Stomach (tissue), 8 donors: ENCODE measurements at regions not wholly inside any gene's neighbourhood (a gene's known extent, or its start where the extent isn't known, plus 50 kb on each side); places are given as distances from the start of the nearest gene placed in this dataset.

Source experiments
- DNase-seq, 2 donors: peaks; one replicate each; pipeline versions ENCODE4 v3.0.0 to v3.0.0-alpha.2; 2013 to 2019
- H3K27ac ChIP-seq, 5 donors: fragments of 200-600 bp in 4 of 5; sonication (generic) in 4 of 5; one replicate each; pipeline ENCODE4 v1.5.1; 2013 to 2019; ENCODE audit warnings: mild to moderate bottlenecking in 1 of 5, moderate library complexity in 1 of 5
- H3K27me3 ChIP-seq, 3 donors: fragments of 200-600 bp; sonication (generic); one replicate each; pipeline ENCODE4 v1.5.1; 2017 to 2019; ENCODE audit warnings: mixed run types in 1 of 3
- H3K36me3 ChIP-seq, 4 donors: fragments of 200-600 bp; sonication (generic); 1 replicate in 3 of 4; 2 replicates in 1 of 4; pipeline ENCODE4 v1.5.1; 2016 to 2019
- H3K4me1 ChIP-seq, 4 donors: fragments of 200-600 bp; sonication (generic); one replicate each; pipeline ENCODE4 v1.5.1; 2016 to 2019
- H3K4me3 ChIP-seq, 4 donors: fragments of 200-600 bp; sonication (generic) in 3 of 4; one replicate each; pipeline ENCODE4 v1.5.1; 2016 to 2019; ENCODE audit warnings: mild to moderate bottlenecking in 1 of 4
- H3K9me3 ChIP-seq, 4 donors: fragments of 200-600 bp; sonication (generic); one replicate each; pipeline ENCODE4 v1.5.1; 2016 to 2019
- CTCF ChIP-seq, 7 experiments: fragments of 450-650 bp in 4 of 7; fragments of 200-600 bp in 3 of 7; sonication (generic) in 3 of 7; IDR thresholded peaks; one replicate each; pipeline ENCODE4 v1.5.1; 2016 to 2019; ENCODE audit warnings: antibody characterized with exemption in 7 of 7, control low read depth in 2 of 7, mild to moderate bottlenecking in 1 of 7
- EP300 ChIP-seq: sonication (generic); formaldehyde crosslinking; IDR thresholded peaks from one replicate; pipeline ENCODE4 v1.6.1; 2017; ENCODE audit warnings: antibody characterized with exemption
- POLR2A ChIP-seq, 4 donors: fragments of 450-650 bp; IDR thresholded peaks; one replicate each; pipeline ENCODE4 v1.6.1; 2016; ENCODE audit warnings: antibody characterized with exemption in 4 of 4, control low read depth in 2 of 4, mild to moderate bottlenecking in 1 of 4, moderate library complexity in 1 of 4
- POLR2AphosphoS5 ChIP-seq, 3 donors: sonication (generic); formaldehyde crosslinking; IDR thresholded peaks; one replicate each; pipeline ENCODE4 v1.6.1; 2016; ENCODE audit warnings: antibody characterized with exemption in 3 of 3
- WGBS, 5 donors: extraction: QIAGEN DNeasy Blood & Tissue Kit in 3 of 5; methylation state at CpG; one replicate each; pipeline versions ENCODE4 v1.1.5 to v1.1.7; 2013 to 2018; 5-methylcytosine and 5-hydroxymethylcytosine counted together
- intact Hi-C: fragments of 100-400 bp; cut with DNase I; formaldehyde crosslinking; loops from one replicate; pipeline ENCODE4 v1.15.1; 2023; ENCODE audit warnings: low total_unique reads
- donor health status: healthy with polysubstance abuse.
- donor health status: Bipolar disorder and iron deficiency.
- donor health status: healthy.

GRCh38 chr1:218101409-218101808 lies 183.7 kb upstream of the RRP15 start:
- Histone ChIP-seq H3K4me3 (no peak overlapping the region), H3K27me3 (no peaks in the 10 kb centered on the region), H3K36me3 (no peaks in the 10 kb centered on the region), H3K4me1 (no peaks in the 10 kb centered on the region), H3K9me3 (peaks cover 0 to 17% (median 0%) of the 10 kb centered on the region in 4 donors), H3K27ac (no peak overlapping the region)
- no peak for DNase-seq
- 37 to 51% (median 44%) methylated on average over 2 of the region's 2 CpGs for WGBS, 5 donors
- no peak for TF ChIP-seq POLR2A (IDR thresholded peaks at IDR 0.05)
- TF ChIP-seq EP300, result no peak
- intact Hi-C loops, result no loop called here

DNA sequence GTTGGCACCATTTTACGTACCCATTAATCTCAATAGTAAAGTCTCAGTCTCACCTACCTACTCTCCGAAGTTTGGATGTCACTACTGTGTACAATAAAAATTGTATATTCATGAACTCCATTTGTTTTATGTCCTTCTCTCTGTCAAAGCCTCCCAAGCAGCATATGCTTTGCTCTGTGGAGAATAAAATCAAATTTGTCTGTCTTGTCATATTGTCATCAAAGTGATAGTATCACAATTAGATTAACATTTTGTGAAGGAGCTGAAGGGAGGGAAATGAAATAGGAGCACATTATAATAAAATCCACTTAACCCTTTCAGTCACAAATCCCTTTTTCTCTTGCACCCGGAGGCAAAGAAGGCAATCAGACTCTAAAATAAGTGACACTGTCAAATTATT lies 177.1 kb upstream of the RRP15 start:
- H3K4me3 ChIP-seq, result no peak overlapping the region
- H3K27ac ChIP-seq, result no peak overlapping the region
- TF ChIP-seq EP300 (no peak), CTCF (IDR thresholded peaks at IDR 0.05) (no peak), POLR2A (IDR thresholded peaks at IDR 0.05) (no peak), POLR2AphosphoS5 (IDR thresholded peaks at IDR 0.05) (no peak)
- 74 to 88% (median 81%) methylated on average over 3 of the region's 3 CpGs for WGBS, 5 donors
- H3K36me3 ChIP-seq, result no peaks in the 10 kb centered on the region
- H3K27me3 ChIP-seq, result no peaks in the 10 kb centered on the region
- no peak for DNase-seq
- no peaks in the 10 kb centered on the region for H3K4me1 ChIP-seq
- intact Hi-C loops, result no loop called here
- no peaks in the 10 kb centered on the region for H3K9me3 ChIP-seq

- Histone ChIP-seq H3K27me3 (no peaks in the 10 kb centered on the region), H3K27ac (no peak overlapping the region), H3K9me3 (peaks cover 0 to 3% (median 0%) of the 10 kb centered on the region in 4 donors), H3K4me1 (no peaks in the 10 kb centered on the region), H3K4me3 (no peak overlapping the region), H3K36me3 (no peaks in the 10 kb centered on the region)
- 14 to 47% (median 19%) methylated on average over 1 of the region's 1 CpG for WGBS, 5 donors
- DNase-seq, result peak in 1 of 2 donors; percentile 15
- no peak for TF ChIP-seq EP300
- TF ChIP-seq CTCF (IDR thresholded peaks at IDR 0.05), result no peak
- no peak for TF ChIP-seq POLR2A (IDR thresholded peaks at IDR 0.05)
- intact Hi-C loops, result no loop called here
These were observed 172.2 kb upstream of the RRP15 start for GRCh38 chr1:218112862-218113261.

GRCh38 chr1:218123968-218124367 lies 161.1 kb upstream of the RRP15 start:
- intact Hi-C loops, result no loop called here
- no peak for DNase-seq
- Histone ChIP-seq H3K27me3 (no peaks in the 10 kb centered on the region), H3K27ac (no peak overlapping the region), H3K4me1 (no peaks in the 10 kb centered on the region), H3K4me3 (no peak overlapping the region), H3K9me3 (no peaks in the 10 kb centered on the region), H3K36me3 (no peaks in the 10 kb centered on the region)
- TF ChIP-seq CTCF (IDR thresholded peaks at IDR 0.05), result no peak
- no peak for TF ChIP-seq EP300
- 42 to 61% (median 54%) methylated on average over 4 of the region's 4 CpGs for WGBS, 5 donors

DNA sequence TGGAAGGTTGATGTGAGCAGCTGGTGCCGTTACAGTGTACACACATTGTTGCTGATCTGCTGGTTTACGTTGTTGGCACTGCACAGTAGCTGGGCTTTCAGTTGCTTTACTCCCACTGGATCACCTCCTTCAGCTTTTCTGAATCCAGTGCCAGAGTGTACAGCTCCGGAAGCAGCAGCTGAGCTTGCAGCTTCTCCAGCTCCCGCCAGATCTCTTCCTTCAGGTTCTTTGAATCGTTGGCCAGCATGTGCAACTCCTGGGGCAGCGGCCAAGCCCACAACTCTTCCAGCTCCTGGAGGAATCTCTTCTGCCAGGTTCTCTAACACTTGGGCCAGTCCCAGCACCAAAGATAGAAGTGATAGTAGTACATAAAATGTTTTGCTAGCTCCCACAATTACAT lies 149.7 kb upstream of the RRP15 start:
- H3K36me3 ChIP-seq, result no peaks in the 10 kb centered on the region
- no peak overlapping the region for H3K4me3 ChIP-seq
- no peak overlapping the region for H3K27ac ChIP-seq
- no peaks in the 10 kb centered on the region for H3K4me1 ChIP-seq
- WGBS, 5 donors, result 87 to 92% (median 89%) methylated on average over 6 of the region's 6 CpGs
- no peak for DNase-seq
- no peak for TF ChIP-seq CTCF (IDR thresholded peaks at IDR 0.05)
- TF ChIP-seq POLR2AphosphoS5 (IDR thresholded peaks at IDR 0.05), result no peak
- no peak for TF ChIP-seq EP300
- no peak for TF ChIP-seq POLR2A (IDR thresholded peaks at IDR 0.05)
- no peaks in the 10 kb centered on the region for H3K27me3 ChIP-seq
- intact Hi-C loops, result no loop called here
- peaks cover 0 to 16% (median 0%) of the 10 kb centered on the region in 4 donors for H3K9me3 ChIP-seq
